H9 (cell line): ENCODE measurements at regions not wholly inside any gene's neighbourhood (a gene's known extent, or its start where the extent isn't known, plus 50 kb on each side); places are given as distances from the start of the nearest gene placed in this dataset.

Experiments
- DNase-seq: peaks from one replicate; pipeline ENCODE4 v3.0.0-alpha.2; 2017
- H2AFZ ChIP-seq: one replicate; pipeline ENCODE4 v1.6.1; 2013; ENCODE audit warnings: mild to moderate bottlenecking, low read length, control low read depth, moderate library complexity
- H2AK5ac ChIP-seq: 2 replicates; pipeline ENCODE4 v1.6.1; 2013; ENCODE audit warnings: low read length, control low read depth, mixed read lengths; ENCODE audit not compliant: insufficient read length
- H2BK120ac ChIP-seq: one replicate; pipeline ENCODE4 v1.6.1; 2013; ENCODE audit warnings: low read depth, mild to moderate bottlenecking, low read length, control low read depth, inconsistent platforms; ENCODE audit not compliant: poor library complexity, severe bottlenecking
- H2BK12ac ChIP-seq: 2 replicates; pipeline ENCODE4 v1.6.1; 2013; ENCODE audit warnings: low read length, control low read depth, mixed read lengths, low read depth; ENCODE audit not compliant: insufficient read length
- H2BK15ac ChIP-seq: 2 replicates; pipeline ENCODE4 v1.6.1; 2013; ENCODE audit warnings: low read depth, low read length, control low read depth
- H2BK20ac ChIP-seq: one replicate; pipeline ENCODE4 v1.6.1; 2013; ENCODE audit warnings: low read depth, mild to moderate bottlenecking, low read length, control low read depth, inconsistent platforms; ENCODE audit not compliant: poor library complexity, severe bottlenecking
- H2BK5ac ChIP-seq: 2 replicates; pipeline ENCODE4 v1.6.1; 2013; ENCODE audit warnings: low read length, control low read depth, mixed read lengths; ENCODE audit not compliant: insufficient read length
- H3K14ac ChIP-seq: 2 replicates; pipeline ENCODE4 v1.6.1; 2013; ENCODE audit warnings: low read length, control low read depth; ENCODE audit not compliant: insufficient read depth
- H3K18ac ChIP-seq: 2 replicates; pipeline ENCODE4 v1.6.1; 2013; ENCODE audit warnings: low read depth, mild to moderate bottlenecking, mixed read lengths, low read length, control low read depth; ENCODE audit not compliant: insufficient read length
- H3K23ac ChIP-seq: 2 replicates; pipeline ENCODE4 v1.6.1; 2013; ENCODE audit warnings: low read length, control low read depth, mixed read lengths, low read depth; ENCODE audit not compliant: insufficient read length
- H3K23me2 ChIP-seq: 2 replicates; pipeline ENCODE4 v1.6.1; 2013; ENCODE audit warnings: low read depth, mild to moderate bottlenecking, mixed read lengths, low read length, control low read depth; ENCODE audit not compliant: insufficient read length, poor library complexity, severe bottlenecking
- H3K27ac ChIP-seq: 2 replicates; pipeline ENCODE4 v1.5.1; 2013; ENCODE audit warnings: low read length, control low read depth, mixed read lengths, low read depth; ENCODE audit not compliant: insufficient read length
- H3K27me3 ChIP-seq: 2 replicates; pipeline ENCODE4 v1.6.1; 2013; ENCODE audit warnings: low read length, control low read depth, inconsistent platforms; ENCODE audit not compliant: insufficient read depth
- H3K4ac ChIP-seq: 2 replicates; pipeline ENCODE4 v1.6.1; 2013; ENCODE audit warnings: low read depth, mild to moderate bottlenecking, control low read depth, inconsistent platforms, low read length, moderate library complexity
- H3K4me1 ChIP-seq: 2 replicates; pipeline ENCODE4 v1.6.1; 2013; ENCODE audit warnings: low read length, control low read depth, inconsistent platforms; ENCODE audit not compliant: insufficient read depth
- H3K4me2 ChIP-seq: 2 replicates; pipeline ENCODE4 v1.6.1; 2013; ENCODE audit warnings: low read length, control low read depth, mixed read lengths; ENCODE audit not compliant: insufficient read length, insufficient read depth
- H3K56ac ChIP-seq: 2 replicates; pipeline ENCODE4 v1.6.1; 2013; ENCODE audit warnings: low read depth, mild to moderate bottlenecking, mixed read lengths, low read length, control low read depth; ENCODE audit not compliant: insufficient read length
- H3K79me1 ChIP-seq: 2 replicates; pipeline ENCODE4 v1.6.1; 2013; ENCODE audit warnings: low read depth, mild to moderate bottlenecking, moderate library complexity, low read length, control low read depth, inconsistent platforms; ENCODE audit not compliant: insufficient read depth, poor library complexity, severe bottlenecking
- H3K79me2 ChIP-seq: 2 replicates; pipeline ENCODE4 v1.6.1; 2013; ENCODE audit warnings: low read length, control low read depth, inconsistent platforms; ENCODE audit not compliant: insufficient read depth
- H3K9ac ChIP-seq: 2 replicates; pipeline ENCODE4 v1.6.1; 2013; ENCODE audit warnings: low read length, control low read depth, mixed read lengths; ENCODE audit not compliant: insufficient read length; ENCODE audit errors: extremely low read depth
- H3K9me3 ChIP-seq: one replicate; pipeline ENCODE4 v1.6.1; 2013; ENCODE audit warnings: low read depth, low read length, inconsistent platforms; ENCODE audit not compliant: control insufficient read depth
- H3T11ph ChIP-seq: one replicate; pipeline ENCODE4 v1.6.1; 2013; ENCODE audit warnings: mild to moderate bottlenecking, low read length, control low read depth, inconsistent platforms
- H4K20me1 ChIP-seq: one replicate; pipeline ENCODE4 v1.6.1; 2013; ENCODE audit not compliant: control insufficient read depth, insufficient read length, insufficient read depth
- H4K5ac ChIP-seq: 2 replicates; pipeline ENCODE4 v1.6.1; 2013; ENCODE audit warnings: low read depth, mild to moderate bottlenecking, mixed read lengths, low read length, control low read depth; ENCODE audit not compliant: insufficient read length
- H4K8ac ChIP-seq: replicated peaks from 2 replicates; pipeline ENCODE4 v1.6.1; 2013; ENCODE audit warnings: low read length, control low read depth, mixed read lengths, low read depth; ENCODE audit not compliant: insufficient read length
- H4K91ac ChIP-seq: 2 replicates; pipeline ENCODE4 v1.6.1; 2013; ENCODE audit warnings: low read depth, mild to moderate bottlenecking, moderate library complexity, mixed read lengths, low read length, control low read depth; ENCODE audit not compliant: insufficient read length
- H3K27ac Mint-ChIP-seq, 3 experiments: 2 replicates in 2 of 3; 3 replicates in 1 of 3; pipeline ENCODE4 v1.8.0; 2020 to 2021; ENCODE audit warnings: mixed read lengths in 3 of 3, mild to moderate bottlenecking in 1 of 3, moderate library complexity in 1 of 3
- H3K27me3 Mint-ChIP-seq: 2 replicates; pipeline ENCODE4 v1.8.0; 2021; ENCODE audit warnings: low read depth, mild to moderate bottlenecking, moderate library complexity, mixed read lengths
- H3K36me3 Mint-ChIP-seq, 3 experiments: 2 replicates in 2 of 3; 3 replicates in 1 of 3; pipeline ENCODE4 v1.8.0; 2020 to 2021; ENCODE audit warnings: low read depth in 3 of 3, mixed read lengths in 3 of 3; ENCODE audit not compliant: insufficient read depth in 1 of 3
- H3K4me1 Mint-ChIP-seq, 2 experiments: 2 replicates each; pipeline ENCODE4 v1.8.0; 2020; ENCODE audit warnings: mixed read lengths in 2 of 2
- H3K4me3 Mint-ChIP-seq, 2 experiments: 2 replicates in 1 of 2; 3 replicates in 1 of 2; pipeline ENCODE4 v1.8.0; 2020 to 2021; ENCODE audit warnings: mild to moderate bottlenecking in 2 of 2, mixed read lengths in 2 of 2, moderate library complexity in 1 of 2
- H3K9me3 Mint-ChIP-seq, 2 experiments: 2 replicates in 1 of 2; 3 replicates in 1 of 2; pipeline ENCODE4 v1.8.0; 2020; ENCODE audit warnings: mild to moderate bottlenecking in 2 of 2, mixed read lengths in 2 of 2, moderate library complexity in 1 of 2
- WGBS: extraction: QIAGEN DNeasy Blood & Tissue Kit; methylation state at CpG from one replicate; pipeline ENCODE4 v1.1.7; 2013; ENCODE audit warnings: missing lambda C conversion rate, low lambda C conversion rate, mixed read lengths; ENCODE audit not compliant: insufficient read length; ENCODE audit errors: extremely low coverage; 5-methylcytosine and 5-hydroxymethylcytosine counted together
- TF ChIP-seq, protein P1 (sequence below): fragments of 200-600 bp; sonication (generic); conservative IDR thresholded peaks from 3 replicates; pipeline ENCODE4 v1.8.0; 2021; ENCODE audit warnings: antibody characterized with exemption, mild to moderate bottlenecking

GRCh38 chr3:79917561-79917960 lies 149.8 kb upstream of the ROBO1 start:
- Histone ChIP-seq H3T11ph (no peak overlapping the region), H3K4me2 (no peak overlapping the region), H3K27me3 (no peaks in the 10 kb centered on the region), H4K91ac (no peak overlapping the region), H2BK120ac (no peak overlapping the region), H3K23me2 (no peaks in the 10 kb centered on the region), H3K4ac (no peak overlapping the region), H3K9me3 (no peaks in the 10 kb centered on the region), H3K4me1 (no peaks in the 10 kb centered on the region), H4K8ac (no peak overlapping the region), H3K56ac (no peak overlapping the region), H3K18ac (no peak overlapping the region), H4K20me1 (no peaks in the 10 kb centered on the region), H3K79me2 (no peaks in the 10 kb centered on the region), H3K79me1 (no peaks in the 10 kb centered on the region), H2BK20ac (no peak overlapping the region), H3K23ac (no peak overlapping the region), H2BK15ac (no peak overlapping the region), H4K5ac (no peak overlapping the region), H2AK5ac (no peak overlapping the region), H3K14ac (no peak overlapping the region), H2BK5ac (no peak overlapping the region), H2BK12ac (no peak overlapping the region), H3K27ac (no peak overlapping the region), H2AFZ (no peak overlapping the region), H3K9ac (no peak overlapping the region)
- Mint-ChIP-seq H3K4me3 (no peak overlapping the region), H3K27ac (peak overlapping the region in 1 of 3 experiments; percentile 22; a peak in 1 of 7 replicates), H3K27me3 (no peaks in the 10 kb centered on the region; the same call in 1 of the 2 replicates), H3K9me3 (no peaks in the 10 kb centered on the region), H3K36me3 (no peaks in the 10 kb centered on the region), H3K4me1 (no peaks in the 10 kb centered on the region)
- TF ChIP-seq, protein P1, sequence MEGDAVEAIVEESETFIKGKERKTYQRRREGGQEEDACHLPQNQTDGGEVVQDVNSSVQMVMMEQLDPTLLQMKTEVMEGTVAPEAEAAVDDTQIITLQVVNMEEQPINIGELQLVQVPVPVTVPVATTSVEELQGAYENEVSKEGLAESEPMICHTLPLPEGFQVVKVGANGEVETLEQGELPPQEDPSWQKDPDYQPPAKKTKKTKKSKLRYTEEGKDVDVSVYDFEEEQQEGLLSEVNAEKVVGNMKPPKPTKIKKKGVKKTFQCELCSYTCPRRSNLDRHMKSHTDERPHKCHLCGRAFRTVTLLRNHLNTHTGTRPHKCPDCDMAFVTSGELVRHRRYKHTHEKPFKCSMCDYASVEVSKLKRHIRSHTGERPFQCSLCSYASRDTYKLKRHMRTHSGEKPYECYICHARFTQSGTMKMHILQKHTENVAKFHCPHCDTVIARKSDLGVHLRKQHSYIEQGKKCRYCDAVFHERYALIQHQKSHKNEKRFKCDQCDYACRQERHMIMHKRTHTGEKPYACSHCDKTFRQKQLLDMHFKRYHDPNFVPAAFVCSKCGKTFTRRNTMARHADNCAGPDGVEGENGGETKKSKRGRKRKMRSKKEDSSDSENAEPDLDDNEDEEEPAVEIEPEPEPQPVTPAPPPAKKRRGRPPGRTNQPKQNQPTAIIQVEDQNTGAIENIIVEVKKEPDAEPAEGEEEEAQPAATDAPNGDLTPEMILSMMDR, result no peak
- no CpG with 5 or more reads among the region's 2 CpGs for WGBS
- no peak for DNase-seq
